ENCODE measurements at regions not wholly inside any gene's neighbourhood (a gene's known extent, or its start where the extent isn't known, plus 50 kb on each side); places are given as distances from the start of the nearest gene placed in this dataset.
"Not testable (repeated sequence)": the region's sequence is repeated elsewhere in the genome, so short reads cannot be mapped to it uniquely, and the experiment has no call there.

DNA sequence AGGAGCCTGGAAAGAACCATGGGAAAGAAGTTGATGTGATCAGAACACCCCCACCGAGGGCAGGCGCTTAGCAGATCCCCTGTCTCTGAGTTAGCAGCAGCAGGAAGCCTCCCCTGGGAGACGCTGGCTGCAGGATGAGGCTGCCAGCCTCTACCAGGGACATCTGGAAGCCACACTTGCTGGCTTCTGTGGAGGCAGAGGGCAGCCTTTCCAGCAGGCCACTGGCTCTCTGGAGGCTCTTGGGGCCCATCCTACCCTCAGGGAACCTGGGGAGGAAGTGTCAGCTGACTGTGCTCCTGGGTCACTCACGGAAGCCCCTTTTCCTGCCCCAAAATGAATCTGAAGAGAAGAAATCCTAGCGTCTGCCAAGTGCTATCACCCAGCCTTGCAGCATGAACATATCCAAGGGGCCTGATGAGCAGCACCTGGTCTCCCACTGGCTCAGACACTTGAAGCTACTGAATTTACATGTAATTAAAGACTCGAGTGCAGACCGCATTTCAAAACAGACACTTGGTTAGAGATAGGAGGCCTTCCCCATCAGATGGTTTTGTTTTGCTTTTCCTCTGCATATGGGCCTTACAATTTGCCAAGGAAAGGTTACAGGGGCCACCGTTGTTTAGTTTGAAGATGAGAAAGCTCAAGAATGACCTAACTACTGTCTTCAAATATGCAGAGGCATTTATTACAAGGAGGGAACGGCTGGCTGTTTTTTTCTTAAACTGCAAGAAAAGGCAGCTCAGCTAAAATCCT lies 142.1 kb downstream of the BCL2L11 start:
- intact Hi-C loops (cut with micrococcal nuclease); H3K4me3 Mint-ChIP-seq; H3K4me1 Mint-ChIP-seq (ENCODE audit: low read depth); H3K27me3 Mint-ChIP-seq; H3K9me3 Mint-ChIP-seq; H3K27ac Mint-ChIP-seq; H3K36me3 Mint-ChIP-seq (ENCODE audit: low read depth): not testable (repeated sequence)

DNA sequence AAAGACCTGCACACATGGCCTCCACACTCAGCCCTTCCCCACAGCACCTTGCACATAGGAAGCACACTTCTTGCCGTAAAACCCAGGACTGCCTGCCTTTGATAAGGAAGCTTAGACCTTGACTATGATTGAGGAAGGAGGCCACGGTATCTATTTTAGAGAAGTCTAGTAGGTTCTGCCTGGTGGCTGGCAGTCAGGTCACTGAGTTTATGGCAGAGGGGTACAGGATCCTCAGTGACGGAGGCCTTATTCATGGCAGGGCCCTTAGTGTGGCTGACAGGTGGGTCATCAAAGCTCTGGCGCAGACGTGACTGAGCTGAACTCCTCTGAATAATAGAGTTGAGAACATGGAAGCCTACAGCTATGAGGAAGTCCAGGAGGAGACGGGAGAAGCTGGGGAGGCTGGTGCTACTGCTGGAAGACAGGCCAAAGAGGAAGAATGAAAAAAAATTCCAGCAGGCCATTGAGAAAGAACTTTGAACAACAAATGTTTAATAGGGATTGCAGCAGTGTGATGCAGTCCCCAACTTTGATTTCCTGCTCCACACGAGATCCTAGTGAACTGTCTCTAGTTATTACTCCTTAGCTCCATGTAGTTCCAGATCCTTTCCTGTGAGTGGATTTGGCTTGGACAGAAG lies 142.8 kb downstream of the BCL2L11 start:
- intact Hi-C loops (cut with micrococcal nuclease); H3K4me3 Mint-ChIP-seq; H3K9me3 Mint-ChIP-seq; H3K27ac Mint-ChIP-seq; H3K27me3 Mint-ChIP-seq; H3K36me3 Mint-ChIP-seq (ENCODE audit: low read depth); H3K4me1 Mint-ChIP-seq (ENCODE audit: low read depth): not testable (repeated sequence)

DNA sequence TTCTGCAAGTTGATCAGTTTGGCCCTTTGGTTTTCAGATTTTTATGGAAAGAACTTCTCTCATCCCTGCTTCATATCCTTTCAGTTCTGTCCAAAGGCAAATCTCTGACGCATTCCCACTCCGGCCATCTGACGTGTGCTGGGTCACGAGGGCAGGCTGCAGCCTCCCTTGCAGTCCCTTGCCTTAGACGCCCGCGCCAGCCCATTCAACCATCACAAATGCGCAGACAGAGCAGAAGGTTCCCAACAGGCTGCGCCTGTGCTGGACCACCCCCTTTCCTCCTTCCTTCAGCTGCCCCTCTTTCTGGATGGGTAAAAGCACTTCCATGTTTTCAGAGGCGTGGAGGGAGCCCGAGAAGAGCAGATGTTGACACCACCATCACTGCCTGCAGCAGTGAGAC lies 144.2 kb downstream of the BCL2L11 start:
- H3K4me1 Mint-ChIP-seq (ENCODE audit: low read depth); intact Hi-C loops (cut with micrococcal nuclease); H3K9me3 Mint-ChIP-seq; H3K4me3 Mint-ChIP-seq; H3K27me3 Mint-ChIP-seq; H3K36me3 Mint-ChIP-seq (ENCODE audit: low read depth): not testable (repeated sequence)
- H3K27ac Mint-ChIP-seq: peak overlapping the region; percentile 49

DNA sequence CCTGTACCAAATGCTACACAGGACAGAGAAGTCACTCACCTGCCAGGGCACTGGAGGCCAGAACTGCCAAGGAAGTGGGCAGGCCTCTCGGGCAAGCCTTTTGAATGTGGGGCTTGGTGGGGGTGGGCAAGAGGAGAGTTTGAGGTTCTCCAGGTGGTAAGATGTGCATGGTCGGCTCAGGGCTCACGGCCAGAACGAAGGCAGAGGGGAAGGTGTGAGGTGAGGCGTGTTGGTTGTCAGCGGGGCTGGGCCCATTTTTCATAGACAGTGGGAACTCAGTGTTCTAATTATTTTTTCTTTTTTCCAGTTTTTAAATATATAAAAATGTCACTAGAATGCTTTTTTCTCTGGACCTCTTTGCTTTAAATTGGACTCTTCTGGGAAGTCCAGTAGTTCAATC lies 145.8 kb downstream of the BCL2L11 start:
- H3K36me3 Mint-ChIP-seq (ENCODE audit: low read depth): not testable (repeated sequence)

DNA sequence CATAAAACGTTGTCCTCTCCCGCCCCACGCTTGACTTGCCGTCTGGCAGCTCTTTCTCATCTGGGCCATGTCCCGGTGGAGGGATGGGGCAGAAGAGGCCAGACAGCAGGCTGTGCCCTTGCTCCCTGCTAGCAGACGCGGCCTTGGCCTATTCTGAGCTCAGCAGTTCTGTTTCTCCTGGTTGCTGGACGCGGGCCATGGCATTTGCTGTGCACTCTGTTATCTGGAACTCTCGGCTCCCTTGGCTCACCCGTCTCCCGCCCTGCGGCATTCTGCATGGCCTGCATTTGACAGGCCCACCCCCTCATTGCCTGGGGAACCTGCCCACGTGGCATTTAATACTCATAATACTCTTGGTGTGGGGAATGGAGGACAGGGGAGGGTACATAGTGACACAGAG lies 146.3 kb downstream of the BCL2L11 start:
- intact Hi-C loops (cut with micrococcal nuclease); H3K9me3 Mint-ChIP-seq; H3K27me3 Mint-ChIP-seq; H3K4me1 Mint-ChIP-seq (ENCODE audit: low read depth); H3K27ac Mint-ChIP-seq; H3K4me3 Mint-ChIP-seq; H3K36me3 Mint-ChIP-seq (ENCODE audit: low read depth): not testable (repeated sequence)

More for the DNA sequence above, 145.8 kb downstream of the BCL2L11 start:
- H3K4me1 Mint-ChIP-seq (ENCODE audit: low read depth); H3K9me3 Mint-ChIP-seq; H3K27me3 Mint-ChIP-seq; H3K4me3 Mint-ChIP-seq; H3K27ac Mint-ChIP-seq; intact Hi-C loops (cut with micrococcal nuclease): not testable (repeated sequence)

DNA sequence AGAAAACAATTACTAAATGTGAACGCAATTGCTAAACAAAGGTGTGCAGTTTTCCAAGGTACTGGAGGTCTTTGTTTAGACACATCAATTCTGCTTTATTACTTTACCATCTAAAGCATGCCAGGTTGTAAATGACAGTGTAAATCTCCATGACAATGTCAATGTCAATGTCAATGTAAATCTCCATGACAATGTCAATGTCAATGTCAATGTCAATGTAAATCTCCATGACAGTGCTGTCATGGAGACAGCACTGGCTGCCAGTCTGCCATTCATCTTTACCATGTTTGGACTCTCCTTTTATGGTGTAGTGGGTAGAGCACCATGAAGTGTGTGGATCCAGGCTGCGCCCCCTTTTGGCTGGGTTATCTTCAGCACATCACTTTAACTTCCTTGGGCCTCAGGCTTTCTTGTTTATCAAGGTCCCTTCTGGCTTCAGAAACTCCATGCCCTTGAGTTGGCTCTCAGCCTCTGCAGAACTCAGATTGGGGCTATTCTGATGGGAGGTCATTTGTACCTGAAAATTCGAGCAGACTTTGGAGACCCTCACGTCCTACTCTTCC lies 149.1 kb downstream of the BCL2L11 start:
- H3K27ac Mint-ChIP-seq; H3K4me3 Mint-ChIP-seq; H3K36me3 Mint-ChIP-seq (ENCODE audit: low read depth); H3K4me1 Mint-ChIP-seq (ENCODE audit: low read depth); intact Hi-C loops (cut with micrococcal nuclease); H3K9me3 Mint-ChIP-seq; H3K27me3 Mint-ChIP-seq: not testable (repeated sequence)

DNA sequence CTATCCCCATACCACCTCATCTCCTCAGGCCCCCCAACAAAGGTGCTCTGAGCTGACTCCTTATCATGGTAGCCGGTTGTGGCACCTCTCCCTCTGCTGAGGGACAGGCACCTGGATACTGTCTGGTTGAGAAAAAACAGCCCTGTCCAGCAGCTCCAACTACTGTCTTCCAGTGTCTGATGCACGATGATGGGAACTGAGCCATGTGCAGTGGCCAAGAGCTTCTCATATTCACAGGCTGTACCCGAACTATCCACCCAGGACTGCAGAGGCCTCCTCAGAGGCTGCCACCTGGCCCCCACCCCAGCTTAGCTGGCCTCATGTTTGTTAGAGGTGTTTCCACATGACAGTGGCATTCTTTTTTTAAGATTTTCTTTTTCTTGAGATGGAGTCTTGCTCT lies 149.9 kb downstream of the BCL2L11 start:
- H3K36me3 Mint-ChIP-seq (ENCODE audit: low read depth); H3K4me3 Mint-ChIP-seq; intact Hi-C loops (cut with micrococcal nuclease); H3K27me3 Mint-ChIP-seq; H3K27ac Mint-ChIP-seq; H3K4me1 Mint-ChIP-seq (ENCODE audit: low read depth); H3K9me3 Mint-ChIP-seq: not testable (repeated sequence)

DNA sequence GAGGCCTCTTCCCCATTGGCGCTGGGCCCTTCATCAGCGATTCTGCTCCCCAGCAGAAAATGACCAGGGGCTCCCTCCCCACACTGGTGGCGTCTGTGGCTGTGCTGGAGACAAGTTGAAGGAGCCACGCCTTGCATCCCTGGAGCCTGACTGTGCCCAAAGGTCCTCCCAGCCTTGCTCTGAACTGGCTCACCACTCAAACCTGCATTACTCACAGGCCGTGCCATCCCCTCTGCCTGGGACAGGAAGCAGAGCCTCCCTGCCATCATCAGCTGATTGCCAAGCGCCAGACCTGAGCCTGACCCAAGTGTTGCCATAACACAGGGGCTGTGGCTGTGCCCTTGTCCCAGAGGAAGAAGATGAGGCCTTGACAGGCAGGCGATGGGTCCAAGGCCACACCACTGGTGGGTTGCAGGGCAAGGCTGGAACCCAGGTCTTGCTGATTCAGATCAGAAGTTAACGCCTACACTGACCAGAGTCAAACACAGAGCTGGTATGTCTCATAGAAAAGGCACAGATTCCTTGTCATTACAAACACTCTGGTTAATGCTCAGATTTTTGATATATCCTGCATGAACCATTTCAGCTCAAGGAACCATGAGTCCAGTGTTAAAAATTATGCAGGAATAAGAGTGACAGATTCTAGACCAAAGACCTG lies 151.1 kb downstream of the BCL2L11 start:
- H3K27ac Mint-ChIP-seq; H3K36me3 Mint-ChIP-seq (ENCODE audit: low read depth); intact Hi-C loops (cut with micrococcal nuclease); H3K27me3 Mint-ChIP-seq; H3K4me1 Mint-ChIP-seq (ENCODE audit: low read depth); H3K9me3 Mint-ChIP-seq; H3K4me3 Mint-ChIP-seq: not testable (repeated sequence)

DNA sequence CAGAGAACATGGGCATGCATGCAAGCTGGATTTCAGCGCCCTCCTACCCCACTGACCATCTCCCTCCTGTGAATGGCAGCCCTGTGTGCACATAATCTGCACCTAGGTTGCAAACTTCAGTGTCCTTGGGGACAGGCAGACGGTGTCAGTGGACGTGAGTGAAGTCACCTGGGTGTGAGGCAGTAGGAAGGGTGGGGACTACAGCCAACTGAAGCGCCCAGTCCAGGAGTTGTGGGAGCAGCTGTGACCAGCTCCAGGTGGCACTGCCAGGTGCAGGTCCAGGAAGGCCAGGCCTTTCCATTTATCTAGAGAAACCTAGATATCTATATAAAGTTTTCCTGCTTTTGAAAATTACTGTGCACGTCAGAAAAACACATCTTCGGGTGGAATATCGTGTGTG lies 152.3 kb downstream of the BCL2L11 start:
- H3K27me3 Mint-ChIP-seq; H3K4me3 Mint-ChIP-seq; H3K4me1 Mint-ChIP-seq (ENCODE audit: low read depth); H3K27ac Mint-ChIP-seq; H3K9me3 Mint-ChIP-seq; H3K36me3 Mint-ChIP-seq (ENCODE audit: low read depth); intact Hi-C loops (cut with micrococcal nuclease): not testable (repeated sequence)

DNA sequence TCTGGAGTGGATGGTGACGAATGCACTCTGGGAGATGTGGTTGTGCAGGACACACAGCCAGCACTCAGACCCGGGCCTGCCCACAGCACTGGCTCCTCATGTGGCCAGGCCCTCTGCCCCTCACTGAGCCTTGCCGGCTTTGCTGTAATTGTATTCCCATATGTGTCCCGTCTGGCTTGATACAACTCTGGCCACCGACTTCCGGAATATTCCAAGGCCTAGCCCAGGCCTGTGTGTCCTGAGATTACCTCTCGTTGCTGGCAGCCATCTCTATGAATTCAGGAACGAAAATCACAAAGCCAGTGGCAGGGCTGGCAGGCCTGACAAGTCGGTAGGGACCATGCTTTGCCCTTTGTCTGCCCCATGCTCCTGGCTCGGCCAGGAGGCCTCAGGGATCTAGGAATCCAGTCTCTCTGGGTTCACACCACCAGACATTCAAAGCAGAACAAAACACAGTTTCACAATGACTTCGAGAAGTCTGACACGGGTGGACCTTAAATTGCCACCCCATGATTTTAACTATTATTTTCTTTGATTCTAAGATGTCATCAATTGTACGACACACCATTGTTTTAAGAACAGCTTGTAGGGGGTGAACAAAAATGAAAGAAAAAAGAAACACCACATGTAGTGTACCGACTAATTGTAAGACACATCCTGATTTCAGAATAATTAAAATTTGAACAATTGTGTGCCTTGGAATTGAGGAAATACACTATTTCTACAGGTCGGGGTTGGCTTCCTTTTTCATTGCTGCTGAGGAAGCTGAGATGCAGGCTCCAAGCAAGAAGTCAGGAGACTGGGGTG lies 154.5 kb downstream of the BCL2L11 start:
- H3K9me3 Mint-ChIP-seq; intact Hi-C loops (cut with micrococcal nuclease); H3K27ac Mint-ChIP-seq; H3K4me3 Mint-ChIP-seq; H3K27me3 Mint-ChIP-seq; H3K4me1 Mint-ChIP-seq (ENCODE audit: low read depth); H3K36me3 Mint-ChIP-seq (ENCODE audit: low read depth): not testable (repeated sequence)

DNA sequence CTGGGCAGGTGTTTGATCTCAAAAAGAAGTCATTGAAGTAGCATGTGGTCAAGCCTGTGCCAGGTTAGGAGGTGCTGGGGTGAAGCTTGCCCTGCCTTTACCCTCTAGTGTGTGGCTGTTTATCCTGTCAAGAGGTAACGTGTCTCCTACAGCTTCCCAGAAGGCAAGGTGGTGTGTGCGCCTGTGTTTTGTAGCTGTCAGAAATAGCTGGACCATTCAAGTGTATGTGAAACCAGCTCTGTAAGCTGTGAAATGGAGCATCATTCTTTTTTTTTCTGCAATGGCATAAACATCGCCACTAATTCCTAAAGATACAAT lies 155.1 kb downstream of the BCL2L11 start:
- H3K9me3 Mint-ChIP-seq; intact Hi-C loops (cut with micrococcal nuclease); H3K4me3 Mint-ChIP-seq; H3K4me1 Mint-ChIP-seq (ENCODE audit: low read depth); H3K36me3 Mint-ChIP-seq (ENCODE audit: low read depth); H3K27ac Mint-ChIP-seq; H3K27me3 Mint-ChIP-seq: not testable (repeated sequence)

DNA sequence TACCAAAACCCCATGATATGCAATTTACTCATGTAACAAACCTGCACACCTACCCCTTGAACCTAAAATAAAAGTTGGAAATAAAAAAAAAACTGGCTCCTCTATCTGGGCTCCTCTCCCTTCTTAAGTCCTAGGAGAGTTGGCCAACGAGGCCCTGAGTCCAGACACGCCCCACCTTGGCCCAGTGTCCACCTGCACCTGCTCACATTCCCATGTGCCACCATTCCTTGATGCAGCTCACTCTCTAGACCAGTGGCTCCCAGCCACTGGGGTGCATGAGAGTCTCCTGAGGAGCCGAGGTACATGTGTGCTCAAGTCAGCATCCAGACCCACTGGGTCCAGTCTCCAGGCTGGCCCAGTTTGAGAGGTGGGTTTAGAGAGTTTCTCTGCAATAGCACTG lies 157.4 kb downstream of the BCL2L11 start:
- H3K9me3 Mint-ChIP-seq; H3K36me3 Mint-ChIP-seq (ENCODE audit: low read depth); H3K4me1 Mint-ChIP-seq (ENCODE audit: low read depth); H3K4me3 Mint-ChIP-seq; H3K27ac Mint-ChIP-seq; intact Hi-C loops (cut with micrococcal nuclease); H3K27me3 Mint-ChIP-seq: not testable (repeated sequence)

DNA sequence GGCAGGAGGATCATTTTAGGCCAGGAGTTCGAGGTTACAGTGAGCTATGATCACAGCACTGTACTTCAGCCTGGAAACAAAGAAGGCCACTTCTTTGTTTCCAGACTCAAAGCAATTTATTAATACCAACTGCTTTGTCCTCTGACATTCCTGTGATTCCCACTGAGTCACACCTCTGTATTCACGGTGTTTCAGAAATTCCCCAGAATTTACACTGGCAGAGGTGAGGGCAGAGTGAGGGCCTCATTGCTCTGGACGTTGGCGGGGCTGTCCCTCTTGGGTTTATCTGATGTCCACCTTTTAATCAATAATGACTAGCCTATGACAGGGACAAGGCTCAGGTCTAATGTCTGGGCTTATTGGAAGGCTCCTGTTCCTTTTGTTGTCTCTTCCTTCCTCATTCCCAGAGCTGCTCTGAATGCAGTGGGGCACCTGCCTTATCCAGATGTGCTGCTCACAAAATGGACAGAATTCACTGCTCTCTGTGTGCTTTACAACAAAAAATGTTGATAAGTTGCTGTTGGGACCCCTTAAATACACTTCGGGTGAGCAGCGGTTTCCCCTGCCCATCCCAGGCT lies 160.1 kb downstream of the BCL2L11 start:
- H3K27ac Mint-ChIP-seq; H3K4me1 Mint-ChIP-seq (ENCODE audit: low read depth); intact Hi-C loops (cut with micrococcal nuclease): not testable (repeated sequence)

DNA sequence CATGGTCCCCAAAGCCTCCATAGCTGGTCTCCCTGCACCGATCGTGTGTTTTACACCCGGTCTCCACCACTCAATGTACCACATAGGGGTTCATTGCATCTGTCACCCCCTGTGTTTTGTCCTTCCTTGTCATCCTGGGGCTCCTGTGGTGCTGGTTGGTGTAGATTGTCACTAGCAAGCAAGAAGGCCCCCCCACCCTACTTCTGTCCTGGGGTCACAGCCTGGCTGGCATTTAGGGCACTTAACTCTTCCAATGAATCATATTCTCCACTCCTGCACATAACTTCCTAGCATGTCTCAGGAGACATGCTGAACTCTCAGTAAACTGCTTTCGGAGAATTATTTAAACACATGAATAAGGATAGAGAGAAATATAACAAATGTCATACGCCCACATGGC lies 161.4 kb downstream of the BCL2L11 start:
- H3K9me3 Mint-ChIP-seq; intact Hi-C loops (cut with micrococcal nuclease); H3K4me3 Mint-ChIP-seq; H3K27me3 Mint-ChIP-seq; H3K27ac Mint-ChIP-seq; H3K4me1 Mint-ChIP-seq (ENCODE audit: low read depth); H3K36me3 Mint-ChIP-seq (ENCODE audit: low read depth): not testable (repeated sequence)

More for the DNA sequence above, 160.1 kb downstream of the BCL2L11 start:
- H3K27me3 Mint-ChIP-seq; H3K36me3 Mint-ChIP-seq (ENCODE audit: low read depth); H3K4me3 Mint-ChIP-seq; H3K9me3 Mint-ChIP-seq: not testable (repeated sequence)
